HEK293 (cell line): ENCODE measurements at regions not wholly inside any gene's neighbourhood (a gene's known extent, or its start where the extent isn't known, plus 50 kb on each side); places are given as distances from the start of the nearest gene placed in this dataset.
A peak's percentile ranks its signal among the peaks of the same experiment; 100 is the strongest.

ENCODE experiments used
- CTCF ChIA-PET: fragments of 350-600 bp; formaldehyde crosslinking; extraction: SDS; loops from one replicate; lab custom pipeline; 2021; ENCODE audit warnings: antibody characterized with exemption; lab: Yijun Ruan, JAX
- POLR2A ChIA-PET: fragments of 300-600 bp; formaldehyde crosslinking; extraction: SDS; loops from one replicate; lab custom pipeline; 2020; ENCODE audit warnings: antibody characterized with exemption, inconsistent platforms; lab: Yijun Ruan, JAX
- H3K27ac ChIP-seq: fragments of 200-500 bp; sonication (Bioruptor generic); 2 replicates; pipeline ENCODE4 v1.5.1; 2014; ENCODE audit warnings: low read depth, low read length, control low read depth, inconsistent platforms; ENCODE audit errors: extremely low read depth
- H3K36me3 ChIP-seq, 2 experiments: fragments of 200-500 bp in 1 of 2; sonication (Bioruptor generic) in 1 of 2; 1 replicate in 1 of 2; 2 replicates in 1 of 2; pipeline ENCODE4 v1.5.1; 2014 to 2017; ENCODE audit warnings: inconsistent platforms in 2 of 2, low read length in 2 of 2; ENCODE audit not compliant: control insufficient read depth in 2 of 2, insufficient read depth in 1 of 2
- H3K4me1 ChIP-seq: fragments of 200-500 bp; sonication (Bioruptor generic); 2 replicates; pipeline ENCODE4 v1.5.1; 2014; ENCODE audit warnings: mild to moderate bottlenecking, low read length, inconsistent platforms; ENCODE audit not compliant: control insufficient read depth, insufficient read depth
- H3K4me3 ChIP-seq: 2 replicates; pipeline ENCODE4 v1.5.1; 2011; ENCODE audit warnings: low read depth, mild to moderate bottlenecking, control low read depth, low read length, moderate library complexity
- H3K9me3 ChIP-seq: fragments of 200-500 bp; sonication (Bioruptor generic); 2 replicates; pipeline ENCODE4 v1.5.1; 2014; ENCODE audit warnings: low read depth, low read length, inconsistent platforms; ENCODE audit not compliant: control insufficient read depth, insufficient read depth
- HIC1 ChIP-seq: fragments of 450-650 bp; formaldehyde crosslinking; IDR thresholded peaks from 2 replicates; pipeline ENCODE4 v1.5.1; 2016; ENCODE audit warnings: missing biosample characterization, missing genetic modification characterization
- INSM2 ChIP-seq: fragments of 450-650 bp; formaldehyde crosslinking; IDR thresholded peaks from 2 replicates; pipeline ENCODE4 v1.5.1; 2016; ENCODE audit warnings: missing biosample characterization, missing genetic modification characterization
- KLF7 ChIP-seq: fragments of 450-650 bp; formaldehyde crosslinking; IDR thresholded peaks from 2 replicates; pipeline ENCODE4 v1.5.1; 2016; ENCODE audit warnings: missing biosample characterization, missing genetic modification characterization, borderline replicate concordance
- SCRT2 ChIP-seq: fragments of 450-650 bp; formaldehyde crosslinking; IDR thresholded peaks from 2 replicates; pipeline ENCODE4 v1.5.1; 2016; ENCODE audit warnings: missing biosample characterization, missing genetic modification characterization
- SP7 ChIP-seq: fragments of 450-650 bp; formaldehyde crosslinking; IDR thresholded peaks from 2 replicates; pipeline ENCODE4 v1.5.1; 2016; ENCODE audit warnings: missing biosample characterization, missing genetic modification characterization
- TCF7L2 ChIP-seq: IDR thresholded peaks from 2 replicates; pipeline ENCODE4 v1.6.1; 2011; ENCODE audit warnings: low read depth, mild to moderate bottlenecking, inconsistent platforms, low read length, moderate library complexity, borderline replicate concordance
- YY1 ChIP-seq: fragments of 450-650 bp; formaldehyde crosslinking; IDR thresholded peaks from 2 replicates; pipeline ENCODE4 v1.5.1; 2018; ENCODE audit warnings: missing biosample characterization, missing genetic modification characterization
- ZBTB8A ChIP-seq: fragments of 450-650 bp; formaldehyde crosslinking; IDR thresholded peaks from 2 replicates; pipeline ENCODE4 v1.5.1; 2016; ENCODE audit warnings: missing biosample characterization, missing genetic modification characterization
- ZNF157 ChIP-seq: fragments of 450-650 bp; formaldehyde crosslinking; IDR thresholded peaks from 2 replicates; pipeline ENCODE4 v1.5.1; 2016; ENCODE audit warnings: missing biosample characterization, missing genetic modification characterization
- ZNF184 ChIP-seq: fragments of 450-650 bp; IDR thresholded peaks from 2 replicates; pipeline ENCODE4 v1.5.1; 2018; ENCODE audit warnings: missing biosample characterization, mild to moderate bottlenecking, missing genetic modification characterization
- ZNF23 ChIP-seq: fragments of 450-650 bp; formaldehyde crosslinking; IDR thresholded peaks from 2 replicates; pipeline ENCODE4 v1.5.1; 2016; ENCODE audit warnings: missing biosample characterization, missing genetic modification characterization, borderline replicate concordance
- ZNF292 ChIP-seq: fragments of 450-650 bp; formaldehyde crosslinking; IDR thresholded peaks from 2 replicates; pipeline ENCODE4 v1.5.1; 2016; ENCODE audit warnings: low read depth, missing biosample characterization, missing genetic modification characterization, borderline replicate concordance
- ZNF350 ChIP-seq: fragments of 450-650 bp; formaldehyde crosslinking; IDR thresholded peaks from 2 replicates; pipeline ENCODE4 v1.5.0; 2017; ENCODE audit warnings: missing biosample characterization, mild to moderate bottlenecking, missing genetic modification characterization
- ZNF404 ChIP-seq: fragments of 450-650 bp; formaldehyde crosslinking; IDR thresholded peaks from 2 replicates; pipeline ENCODE4 v1.5.1; 2017; ENCODE audit warnings: missing biosample characterization, missing genetic modification characterization
- ZNF518A ChIP-seq: fragments of 450-650 bp; formaldehyde crosslinking; conservative IDR thresholded peaks from 2 replicates; pipeline ENCODE4 v1.5.1; 2016; ENCODE audit warnings: low read depth, missing biosample characterization, missing genetic modification characterization
- ZNF544 ChIP-seq: fragments of 450-650 bp; formaldehyde crosslinking; IDR thresholded peaks from 2 replicates; pipeline ENCODE4 v1.5.0; 2017; ENCODE audit warnings: missing biosample characterization, missing genetic modification characterization
- ZNF558 ChIP-seq: fragments of 450-650 bp; formaldehyde crosslinking; IDR thresholded peaks from 2 replicates; pipeline ENCODE4 v1.5.1; 2016; ENCODE audit warnings: missing biosample characterization, missing genetic modification characterization
- ZNF580 ChIP-seq: fragments of 450-650 bp; formaldehyde crosslinking; IDR thresholded peaks from 2 replicates; pipeline ENCODE4 v1.5.1; 2016; ENCODE audit warnings: missing biosample characterization, missing genetic modification characterization
- ZNF626 ChIP-seq: fragments of 450-650 bp; sonication (Bioruptor Pico); formaldehyde crosslinking; IDR thresholded peaks from 2 replicates; pipeline ENCODE4 v1.5.1; 2018; ENCODE audit warnings: missing biosample characterization, missing genetic modification characterization, inconsistent platforms
- ZNF645 ChIP-seq: fragments of 450-650 bp; formaldehyde crosslinking; IDR thresholded peaks from 2 replicates; pipeline ENCODE4; 2016; ENCODE audit warnings: missing biosample characterization, missing genetic modification characterization
- ZNF768 ChIP-seq: fragments of 450-650 bp; formaldehyde crosslinking; IDR thresholded peaks from 2 replicates; pipeline ENCODE4 v1.5.1; 2018; ENCODE audit warnings: missing biosample characterization, mild to moderate bottlenecking, missing genetic modification characterization
- ZNF785 ChIP-seq: fragments of 450-650 bp; formaldehyde crosslinking; IDR thresholded peaks from 2 replicates; pipeline ENCODE4 v1.5.1; 2016; ENCODE audit warnings: missing biosample characterization, missing genetic modification characterization

GRCh38 chr15:70395164-70395563 lies 297.4 kb upstream of the TLE3 start (continued):
- TF ChIP-seq INSM2: no peak

GRCh38 chr15:70390723-70391122 lies 293.0 kb upstream of the TLE3 start:
- CTCF ChIA-PET: interaction anchor here (0.9 to 1.6 kb wide), 5 partner anchors 14 to 269 kb away, joined by 3 to 5 read pairs (median 3); no protein-coding TSS in a partner anchor
- H3K36me3 ChIP-seq: no peaks in the 10 kb centered on the region
- no peaks in the 10 kb centered on the region for H3K9me3 ChIP-seq
- H3K27ac ChIP-seq: no peak overlapping the region
- TF ChIP-seq ZNF350 (peak; percentile 62; the same call in 1 of the 2 replicates), HIC1 (tag by site-specific recombination) (no peak), ZNF292 (tag by site-specific recombination) (no peak), ZNF184 (peak; percentile 98)
- TF ChIP-seq, all 188 proteins: peak for 2
- Histone ChIP-seq H3K4me3 (no peak overlapping the region), H3K4me1 (no peaks in the 10 kb centered on the region)
- POLR2A ChIA-PET: no interaction called here

DNA sequence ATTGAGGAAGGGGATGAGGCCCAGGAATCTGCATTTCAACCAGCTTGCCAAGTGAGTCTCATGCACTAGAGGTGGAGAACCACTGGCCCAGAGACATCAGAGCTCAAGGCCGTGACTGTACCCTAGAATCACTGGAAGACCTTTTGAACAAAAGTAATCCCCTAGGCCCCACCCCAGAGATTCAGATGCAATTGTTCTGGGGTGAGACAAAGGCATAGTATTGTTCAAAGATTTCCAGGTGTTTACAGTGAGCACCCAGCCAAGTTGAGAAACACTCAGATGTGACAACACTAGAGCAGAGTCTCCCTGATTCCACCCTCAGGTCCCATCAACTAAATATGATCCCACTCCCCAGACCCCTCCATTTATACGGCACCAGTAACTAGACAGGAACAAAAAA lies 290.3 kb upstream of the TLE3 start:
- H3K36me3 ChIP-seq: no peaks in the 10 kb centered on the region
- POLR2A ChIA-PET: no interaction called here
- H3K27ac ChIP-seq: no peak overlapping the region
- TF ChIP-seq ZNF518A: no peak
- no peak for TF ChIP-seq ZNF785 (tag by site-specific recombination)
- no peak for TF ChIP-seq ZBTB8A (tag by site-specific recombination)
- no peak for TF ChIP-seq ZNF23 (tag by site-specific recombination)
- no peak for TF ChIP-seq SP7 (tag by site-specific recombination)
- no peak for TF ChIP-seq ZNF157 (tag by site-specific recombination)
- TF ChIP-seq ZNF768 (tag by site-specific recombination): no peak
- no peak for TF ChIP-seq SCRT2 (tag by site-specific recombination)
- TF ChIP-seq ZNF580 (tag by site-specific recombination): no peak
- TF ChIP-seq ZNF558 (tag by site-specific recombination): no peak
- TF ChIP-seq ZNF626 (tag by site-specific recombination): no peak
- no peak for TF ChIP-seq ZNF404
- no peak for TF ChIP-seq TCF7L2
- TF ChIP-seq ZNF645: no peak
- no peak for TF ChIP-seq YY1 (tag by site-specific recombination)
- TF ChIP-seq KLF7 (tag by site-specific recombination): no peak
- TF ChIP-seq ZNF544 (tag by site-specific recombination): no peak
- H3K9me3 ChIP-seq: no peaks in the 10 kb centered on the region
- H3K4me3 ChIP-seq: no peak overlapping the region
- no peaks in the 10 kb centered on the region for H3K4me1 ChIP-seq
- CTCF ChIA-PET: no interaction called here
